RPMI8226 (cell line): ENCODE measurements at regions not wholly inside any gene's neighbourhood (a gene's known extent, or its start where the extent isn't known, plus 50 kb on each side); places are given as distances from the start of the nearest gene placed in this dataset.
"Not testable (repeated sequence)": the region's sequence is repeated elsewhere in the genome, so short reads cannot be mapped to it uniquely, and the experiment has no call there.

Experiments used
- DNase-seq: peaks from one replicate; pipeline ENCODE4 v3.0.0-alpha.2; 2015

- not testable (repeated sequence) for DNase-seq
Measured at GRCh38 chr6:60574723-60575122, 1711.3 kb downstream of the KHDRBS2 start.

- not testable (repeated sequence) for DNase-seq
Measured at GRCh38 chr6:60572607-60573006, 1713.4 kb downstream of the KHDRBS2 start.

- DNase-seq: not testable (repeated sequence)
Measured at GRCh38 chr6:60571293-60572016, 1714.6 kb downstream of the KHDRBS2 start.

GRCh38 chr6:60570599-60570998 lies 1715.4 kb downstream of the KHDRBS2 start:
- not testable (repeated sequence) for DNase-seq

GRCh38 chr6:60567447-60568187 lies 1718.4 kb downstream of the KHDRBS2 start:
- DNase-seq: not testable (repeated sequence)

- DNase-seq: not testable (repeated sequence)
Measured at GRCh38 chr6:60566387-60566786, 1719.6 kb downstream of the KHDRBS2 start.

GRCh38 chr6:60559702-60560101 lies 1726.3 kb downstream of the KHDRBS2 start:
- DNase-seq: not testable (repeated sequence)

- DNase-seq: not testable (repeated sequence)
Measured at GRCh38 chr6:60547340-60547739, 1738.7 kb downstream of the KHDRBS2 start.

- not testable (repeated sequence) for DNase-seq
Measured at GRCh38 chr6:60524770-60525169, 1761.3 kb downstream of the KHDRBS2 start.

- not testable (repeated sequence) for DNase-seq
Measured at GRCh38 chr6:60477747-60478146, 1808.3 kb downstream of the KHDRBS2 start.

- DNase-seq: not testable (repeated sequence)
Measured at GRCh38 chr6:60473805-60474204, 1812.2 kb downstream of the KHDRBS2 start.

GRCh38 chr6:60471426-60471825 lies 1814.6 kb downstream of the KHDRBS2 start:
- not testable (repeated sequence) for DNase-seq

- not testable (repeated sequence) for DNase-seq
Measured at GRCh38 chr6:60450428-60450827, 1835.6 kb downstream of the KHDRBS2 start.

GRCh38 chr6:60444532-60444931 lies 1841.5 kb downstream of the KHDRBS2 start:
- DNase-seq: not testable (repeated sequence)

GRCh38 chr6:60439709-60440108 lies 1846.3 kb downstream of the KHDRBS2 start:
- DNase-seq: not testable (repeated sequence)

GRCh38 chr6:60422691-60423090 lies 1863.3 kb downstream of the KHDRBS2 start:
- DNase-seq: not testable (repeated sequence)

- not testable (repeated sequence) for DNase-seq
Measured at GRCh38 chr6:60416118-60416517, 1869.9 kb downstream of the KHDRBS2 start.

GRCh38 chr6:60408747-60409146 lies 1877.3 kb downstream of the KHDRBS2 start:
- DNase-seq: not testable (repeated sequence)

- not testable (repeated sequence) for DNase-seq
Measured at GRCh38 chr6:60403268-60403667, 1882.8 kb downstream of the KHDRBS2 start.

GRCh38 chr6:60402490-60402889 lies 1883.5 kb downstream of the KHDRBS2 start:
- not testable (repeated sequence) for DNase-seq

- DNase-seq: not testable (repeated sequence)
Measured at GRCh38 chr6:60395261-60395660, 1890.8 kb downstream of the KHDRBS2 start.

GRCh38 chr6:60392969-60393368 lies 1893.1 kb downstream of the KHDRBS2 start:
- DNase-seq: not testable (repeated sequence)

- DNase-seq: not testable (repeated sequence)
Measured at GRCh38 chr6:60389094-60389493, 1896.9 kb downstream of the KHDRBS2 start.

GRCh38 chr6:60384614-60385013 lies 1901.4 kb downstream of the KHDRBS2 start:
- not testable (repeated sequence) for DNase-seq
